Endodermal cell (in vitro differentiated cells): ENCODE measurements at regions not wholly inside any gene's neighbourhood (a gene's known extent, or its start where the extent isn't known, plus 50 kb on each side); places are given as distances from the start of the nearest gene placed in this dataset.

Experiments used
- DNase-seq: peaks from one replicate; pipeline ENCODE4 v3.0.0-alpha.2; 2017
- H3K27ac ChIP-seq: 2 replicates; pipeline ENCODE4 v1.5.1; 2013; ENCODE audit warnings: mild to moderate bottlenecking, low read depth, low read length, moderate library complexity
- H3K27me3 ChIP-seq: 2 replicates; pipeline ENCODE4 v1.6.1; 2013; ENCODE audit warnings: mild to moderate bottlenecking, low read length, moderate library complexity; ENCODE audit not compliant: insufficient read depth, control insufficient read depth, poor library complexity, severe bottlenecking
- H3K36me3 ChIP-seq: 2 replicates; pipeline ENCODE4 v1.7.0; 2013; ENCODE audit warnings: mild to moderate bottlenecking, low read length, moderate library complexity; ENCODE audit not compliant: control insufficient read depth, insufficient read depth
- H3K4me1 ChIP-seq: one replicate; pipeline ENCODE4 v1.7.0; 2013; ENCODE audit warnings: low read length; ENCODE audit not compliant: control insufficient read depth, insufficient read depth
- H3K4me3 ChIP-seq: 2 replicates; pipeline ENCODE4 v1.5.1; 2013; ENCODE audit warnings: mild to moderate bottlenecking, low read length, moderate library complexity
- H3K9ac ChIP-seq: 2 replicates; pipeline ENCODE4 v1.6.1; 2013; ENCODE audit warnings: mild to moderate bottlenecking, low read length, moderate library complexity; ENCODE audit not compliant: poor library complexity, severe bottlenecking; ENCODE audit errors: extremely low read depth
- H3K9me3 ChIP-seq: 2 replicates; pipeline ENCODE4 v1.6.1; 2013; ENCODE audit warnings: mild to moderate bottlenecking, low read length, moderate library complexity; ENCODE audit not compliant: control insufficient read depth
- H3K27ac Mint-ChIP-seq: 2 replicates; pipeline ENCODE4 v1.8.0; 2020; ENCODE audit warnings: mixed read lengths
- H3K27me3 Mint-ChIP-seq: 2 replicates; pipeline ENCODE4 v1.8.0; 2021; ENCODE audit warnings: mild to moderate bottlenecking, mixed read lengths; ENCODE audit not compliant: insufficient read depth
- H3K36me3 Mint-ChIP-seq: 2 replicates; pipeline ENCODE4 v1.8.0; 2020; ENCODE audit warnings: low read depth, mixed read lengths
- H3K4me1 Mint-ChIP-seq: 2 replicates; pipeline ENCODE4 v1.8.0; 2020; ENCODE audit warnings: mixed read lengths
- H3K4me3 Mint-ChIP-seq: 2 replicates; pipeline ENCODE4 v1.8.0; 2020; ENCODE audit warnings: mild to moderate bottlenecking, moderate library complexity, mixed read lengths
- H3K9me3 Mint-ChIP-seq: 2 replicates; pipeline ENCODE4 v1.8.0; 2020; ENCODE audit warnings: mild to moderate bottlenecking, mixed read lengths
- WGBS, 2 experiments: methylation state at CpG; one replicate each; pipeline versions ENCODE4 v1.1.5 to v1.1.7; 2013; ENCODE audit warnings: missing lambda C conversion rate in 2 of 2, mixed read lengths in 1 of 2; ENCODE audit not compliant: insufficient coverage in 1 of 2, insufficient read length in 1 of 2; 5-methylcytosine and 5-hydroxymethylcytosine counted together
- TF ChIP-seq, protein P1 (sequence below): fragments of 200-600 bp; sonication (generic); conservative IDR thresholded peaks from 2 replicates; pipeline ENCODE4 v1.5.0; 2021; ENCODE audit warnings: antibody characterized with exemption, mild to moderate bottlenecking

DNA sequence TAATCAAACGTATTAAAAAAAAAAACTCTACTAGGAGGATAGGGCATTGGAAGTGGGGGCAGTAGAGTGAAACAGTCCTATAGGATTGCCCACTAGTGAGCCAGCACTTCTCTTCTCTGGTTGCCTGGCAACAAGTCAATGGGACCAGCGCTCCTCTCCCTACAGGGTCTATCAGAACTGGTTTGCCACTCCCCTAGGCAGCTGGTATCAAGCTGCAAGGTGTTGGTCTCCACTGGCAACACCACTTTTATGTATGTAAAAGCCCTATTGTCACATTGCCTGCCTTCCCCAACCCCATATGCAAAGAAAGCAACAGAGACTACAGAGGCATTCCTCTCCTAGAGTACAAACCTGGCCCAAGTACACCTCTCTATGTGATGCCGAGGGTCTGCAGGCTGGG is 166.9 kb upstream of the MCHR2 start:
- no peak overlapping the region for H3K27ac Mint-ChIP-seq
- 75 to 83% methylated on average over 1 to 3 of the region's 3 CpGs for WGBS, 2 experiments

DNA sequence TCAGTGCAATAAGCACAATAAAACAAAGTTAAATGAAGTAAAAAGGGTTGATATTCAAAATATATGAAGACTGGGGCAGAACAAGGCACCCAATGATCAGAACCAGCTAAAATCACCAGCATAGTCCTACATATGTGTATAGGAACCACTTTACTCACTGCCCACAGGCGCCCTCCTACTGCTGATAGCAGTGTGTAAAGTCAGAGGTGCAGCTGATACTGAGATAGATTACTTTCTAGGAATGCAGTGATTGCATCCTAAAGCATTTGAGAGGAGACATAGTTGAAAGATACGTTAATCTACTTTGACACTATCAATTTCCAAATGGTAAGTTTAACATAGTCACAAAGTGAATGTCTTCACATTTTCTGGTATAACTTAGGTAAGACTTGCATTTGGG is 161.1 kb upstream of the MCHR2 start:
- H3K4me1 ChIP-seq: peaks cover 6% of the 10 kb centered on the region
- no peaks in the 10 kb centered on the region for H3K9me3 ChIP-seq
- no peak overlapping the region for H3K27ac Mint-ChIP-seq
- H3K4me1 Mint-ChIP-seq: peaks cover 2% of the 10 kb centered on the region
- WGBS, 2 experiments: 67 to 89% methylated on average over 1 to 2 of the region's 2 CpGs
- no peak for DNase-seq
- H3K36me3 ChIP-seq: no peaks in the 10 kb centered on the region
- TF ChIP-seq, protein P1, sequence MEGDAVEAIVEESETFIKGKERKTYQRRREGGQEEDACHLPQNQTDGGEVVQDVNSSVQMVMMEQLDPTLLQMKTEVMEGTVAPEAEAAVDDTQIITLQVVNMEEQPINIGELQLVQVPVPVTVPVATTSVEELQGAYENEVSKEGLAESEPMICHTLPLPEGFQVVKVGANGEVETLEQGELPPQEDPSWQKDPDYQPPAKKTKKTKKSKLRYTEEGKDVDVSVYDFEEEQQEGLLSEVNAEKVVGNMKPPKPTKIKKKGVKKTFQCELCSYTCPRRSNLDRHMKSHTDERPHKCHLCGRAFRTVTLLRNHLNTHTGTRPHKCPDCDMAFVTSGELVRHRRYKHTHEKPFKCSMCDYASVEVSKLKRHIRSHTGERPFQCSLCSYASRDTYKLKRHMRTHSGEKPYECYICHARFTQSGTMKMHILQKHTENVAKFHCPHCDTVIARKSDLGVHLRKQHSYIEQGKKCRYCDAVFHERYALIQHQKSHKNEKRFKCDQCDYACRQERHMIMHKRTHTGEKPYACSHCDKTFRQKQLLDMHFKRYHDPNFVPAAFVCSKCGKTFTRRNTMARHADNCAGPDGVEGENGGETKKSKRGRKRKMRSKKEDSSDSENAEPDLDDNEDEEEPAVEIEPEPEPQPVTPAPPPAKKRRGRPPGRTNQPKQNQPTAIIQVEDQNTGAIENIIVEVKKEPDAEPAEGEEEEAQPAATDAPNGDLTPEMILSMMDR: no peak
- H3K27me3 ChIP-seq: no peaks in the 10 kb centered on the region
- no peak overlapping the region for H3K4me3 ChIP-seq
- H3K9me3 Mint-ChIP-seq: no peaks in the 10 kb centered on the region
- no peaks in the 10 kb centered on the region for H3K27me3 Mint-ChIP-seq
- no peak overlapping the region for H3K4me3 Mint-ChIP-seq
- H3K9ac ChIP-seq: no peak overlapping the region
- no peaks in the 10 kb centered on the region for H3K36me3 Mint-ChIP-seq
- H3K27ac ChIP-seq: no peak overlapping the region

More for the DNA sequence above, 166.9 kb upstream of the MCHR2 start:
- Histone ChIP-seq H3K27ac (no peak overlapping the region), H3K4me3 (no peak overlapping the region), H3K4me1 (no peaks in the 10 kb centered on the region), H3K36me3 (no peaks in the 10 kb centered on the region), H3K9ac (no peak overlapping the region), H3K9me3 (no peaks in the 10 kb centered on the region), H3K27me3 (no peaks in the 10 kb centered on the region)
- H3K9me3 Mint-ChIP-seq: no peaks in the 10 kb centered on the region
- TF ChIP-seq, protein P1: no peak
- no peaks in the 10 kb centered on the region for H3K36me3 Mint-ChIP-seq
- peak; percentile 77 for DNase-seq
- H3K4me1 Mint-ChIP-seq: peaks cover 12% of the 10 kb centered on the region
- H3K27me3 Mint-ChIP-seq: no peaks in the 10 kb centered on the region
- H3K4me3 Mint-ChIP-seq: no peak overlapping the region

DNA sequence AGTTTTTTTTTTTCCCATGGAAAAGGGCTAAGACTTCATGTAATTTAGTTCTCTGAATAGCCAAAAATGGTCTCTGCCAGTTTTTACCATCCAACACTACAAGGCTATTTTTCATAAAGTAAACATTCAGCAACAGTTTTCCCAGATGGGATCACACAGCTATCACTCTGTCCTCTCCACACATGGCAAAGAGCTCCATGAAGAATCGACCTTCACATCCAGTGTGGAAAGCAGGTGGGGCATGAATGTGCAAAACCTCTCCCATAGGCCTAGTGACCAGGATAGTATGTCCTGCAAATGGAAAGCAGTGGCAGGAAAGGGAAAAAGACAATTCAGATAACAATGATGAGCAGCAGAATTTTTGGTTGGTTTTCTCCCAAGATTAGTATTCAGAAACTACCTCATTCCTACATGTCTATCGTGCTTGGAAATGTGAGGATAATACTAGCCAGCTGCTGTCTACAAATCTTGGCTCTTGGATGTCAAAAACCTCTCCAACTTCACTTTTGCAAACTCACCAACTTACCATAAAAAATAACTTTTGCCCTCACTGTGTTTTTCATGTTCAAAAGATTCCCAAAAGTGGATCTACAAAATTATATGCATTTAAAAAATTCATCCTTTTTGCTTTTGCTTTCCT is 159.7 kb upstream of the MCHR2 start:
- WGBS, 2 experiments: 86 to 100% methylated on average over 2 of the region's 2 CpGs
- no peaks in the 10 kb centered on the region for H3K36me3 Mint-ChIP-seq
- H3K4me1 ChIP-seq: peaks cover 6% of the 10 kb centered on the region
- DNase-seq: no peak
- H3K27me3 Mint-ChIP-seq: no peaks in the 10 kb centered on the region
- H3K27ac Mint-ChIP-seq: no peak overlapping the region
- no peak overlapping the region for H3K9ac ChIP-seq
- H3K4me3 Mint-ChIP-seq: no peak overlapping the region
- H3K4me3 ChIP-seq: no peak overlapping the region
- H3K9me3 ChIP-seq: no peaks in the 10 kb centered on the region
- no peak overlapping the region for H3K27ac ChIP-seq
- H3K27me3 ChIP-seq: no peaks in the 10 kb centered on the region
- no peaks in the 10 kb centered on the region for H3K36me3 ChIP-seq
- H3K4me1 Mint-ChIP-seq: no peaks in the 10 kb centered on the region
- TF ChIP-seq, protein P1: no peak
- H3K9me3 Mint-ChIP-seq: no peaks in the 10 kb centered on the region
